ENCODE measurements at regions not wholly inside any gene's neighbourhood (a gene's known extent, or its start where the extent isn't known, plus 50 kb on each side); places are given as distances from the start of the nearest gene placed in this dataset.

DNA sequence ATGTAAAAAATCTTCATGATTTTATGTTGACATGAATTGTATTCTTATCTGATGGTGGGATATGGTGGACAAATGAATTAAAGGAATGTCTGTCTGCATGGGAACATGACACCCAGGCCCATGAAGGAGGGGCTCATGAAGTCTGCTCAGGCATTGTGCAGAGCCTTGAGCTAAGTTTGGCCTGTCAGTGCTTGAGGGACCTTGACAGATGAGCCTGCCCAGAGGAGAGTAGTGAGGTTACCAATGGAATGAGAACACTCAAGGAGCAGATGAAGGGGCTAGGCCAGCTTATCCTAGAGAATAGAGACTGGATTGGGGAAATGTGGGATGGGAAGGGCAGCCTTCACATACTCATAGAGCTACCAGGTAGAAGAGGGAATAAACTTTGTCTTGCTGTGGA is 68.8 kb downstream of the TMX1 start:
- TF ChIP-seq GATA2 (IDR thresholded peaks at IDR 0.05; ENCODE audit: low read depth, low read length) (no peak), GATA3 (IDR thresholded peaks at IDR 0.05; ENCODE audit: low read depth, low read length) (no peak)

Data from SH-SY5Y (cell line).